ENCODE measurements at regions not wholly inside any gene's neighbourhood (a gene's known extent, or its start where the extent isn't known, plus 50 kb on each side); places are given as distances from the start of the nearest gene placed in this dataset.

GRCh38 chr4:181761156-181761555 lies 482.0 kb upstream of the TENM3 start:
- peaks cover 5% of the 10 kb centered on the region for H3K27me3 Mint-ChIP-seq (ENCODE audit: insufficient read depth, unreplicated experiment)
- H3K36me3 ChIP-seq (ENCODE audit: control insufficient read depth, insufficient read depth, low read length): no peaks in the 10 kb centered on the region
- no peaks in the 10 kb centered on the region for H3K36me3 Mint-ChIP-seq (ENCODE audit: insufficient read depth, unreplicated experiment)
- H3K4me1 Mint-ChIP-seq (ENCODE audit: low read depth, unreplicated experiment): peaks cover 4% of the 10 kb centered on the region
- CTCF ChIA-PET: no interaction called here
- no peak overlapping the region for H3K27ac Mint-ChIP-seq (ENCODE audit: unreplicated experiment)
- H3K4me1 ChIP-seq: 0 out of 2 replicates have a peak, but pooled peaks cover 6% of the 10 kb centered on the region
- no peaks in the 10 kb centered on the region for H3K27me3 ChIP-seq (replicated peaks; ENCODE audit: control insufficient read depth, insufficient read depth, low read length)
- no peak overlapping the region for H3K4me3 ChIP-seq (ENCODE audit: low read depth, low read length)
- TF ChIP-seq CTCF (IDR thresholded peaks at IDR 0.05; ENCODE audit: insufficient read depth in 1 of 2, low read depth in 1 of 2, low read length in 1 of 2, severe bottlenecking in 1 of 2, unreplicated experiment in 1 of 2): no peak
- DNase-seq: no peak
- POLR2A ChIA-PET: no interaction called here
- H3K9me3 Mint-ChIP-seq (ENCODE audit: unreplicated experiment): no peaks in the 10 kb centered on the region
- intact Hi-C loops (cut with micrococcal nuclease; ENCODE audit: unreplicated experiment): no loop called here
- no peaks in the 10 kb centered on the region for H3K9me3 ChIP-seq
- no TSS peak for BruUV-seq (replicated peaks)
- H3K4me3 Mint-ChIP-seq (ENCODE audit: unreplicated experiment): no peak overlapping the region

DNA sequence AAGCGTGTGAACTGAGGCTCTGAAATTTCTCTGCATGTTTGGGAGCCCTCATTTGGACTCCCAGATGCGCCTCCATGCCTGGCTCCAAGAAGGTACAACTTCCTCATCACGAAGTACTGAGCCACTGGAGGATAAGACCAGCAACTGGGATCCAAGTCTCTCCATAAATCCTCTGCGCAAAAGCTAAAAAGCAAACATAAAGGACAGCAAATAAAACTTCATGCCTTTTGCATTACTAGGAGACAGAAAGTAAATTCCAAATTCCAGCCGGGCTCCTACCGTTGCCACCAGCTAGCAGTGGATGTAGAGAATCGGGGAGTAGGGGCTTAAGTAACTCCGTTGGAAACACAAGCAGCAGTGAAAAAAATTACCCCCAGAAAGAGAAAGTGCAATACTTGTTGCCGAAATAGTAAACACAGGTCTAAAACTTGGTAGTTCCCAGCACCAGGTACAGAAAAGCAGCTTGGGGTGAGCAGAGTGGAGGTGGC lies 477.1 kb upstream of the TENM3 start:
- H3K36me3 Mint-ChIP-seq (ENCODE audit: insufficient read depth, unreplicated experiment): no peaks in the 10 kb centered on the region
- H3K4me3 Mint-ChIP-seq (ENCODE audit: unreplicated experiment): peak overlapping the region; percentile 63
- no TSS peak for BruUV-seq (replicated peaks)
- Histone ChIP-seq H3K27me3 (replicated peaks; ENCODE audit: control insufficient read depth, insufficient read depth, low read length) (no peaks in the 10 kb centered on the region), H3K4me3 (ENCODE audit: low read depth, low read length) (no peak overlapping the region; the same call in 1 of the 2 replicates), H3K9me3 (no peaks in the 10 kb centered on the region), H3K36me3 (ENCODE audit: control insufficient read depth, insufficient read depth, low read length) (no peaks in the 10 kb centered on the region), H3K4me1 (peaks cover 10% of the 10 kb centered on the region; the same call in 1 of the 2 replicates)
- POLR2A ChIA-PET: no interaction called here
- peak overlapping the region; percentile 30 for H3K27ac Mint-ChIP-seq (ENCODE audit: unreplicated experiment)
- no peaks in the 10 kb centered on the region for H3K9me3 Mint-ChIP-seq (ENCODE audit: unreplicated experiment)
- H3K4me1 Mint-ChIP-seq (ENCODE audit: low read depth, unreplicated experiment): peaks cover 8% of the 10 kb centered on the region
- TF ChIP-seq CTCF (IDR thresholded peaks at IDR 0.05; ENCODE audit: insufficient read depth in 1 of 2, low read depth in 1 of 2, low read length in 1 of 2, severe bottlenecking in 1 of 2, unreplicated experiment in 1 of 2): no peak
- CTCF ChIA-PET: no interaction called here
- peak in 1 of 2 experiments; percentile 3 for DNase-seq
- no peaks in the 10 kb centered on the region for H3K27me3 Mint-ChIP-seq (ENCODE audit: insufficient read depth, unreplicated experiment)
- intact Hi-C loops (cut with micrococcal nuclease; ENCODE audit: unreplicated experiment): no loop called here

- CTCF ChIA-PET: no interaction called here
- DNase-seq: no peak
- intact Hi-C loops (cut with micrococcal nuclease; ENCODE audit: unreplicated experiment): no loop called here
- Mint-ChIP-seq H3K27me3 (ENCODE audit: insufficient read depth, unreplicated experiment) (no peaks in the 10 kb centered on the region), H3K9me3 (ENCODE audit: unreplicated experiment) (no peaks in the 10 kb centered on the region), H3K4me1 (ENCODE audit: low read depth, unreplicated experiment) (peaks cover 7% of the 10 kb centered on the region), H3K27ac (ENCODE audit: unreplicated experiment) (no peak overlapping the region), H3K36me3 (ENCODE audit: insufficient read depth, unreplicated experiment) (no peaks in the 10 kb centered on the region), H3K4me3 (ENCODE audit: unreplicated experiment) (no peak overlapping the region)
- BruUV-seq (replicated peaks): no TSS peak
- no peaks in the 10 kb centered on the region for H3K36me3 ChIP-seq (ENCODE audit: control insufficient read depth, insufficient read depth, low read length)
- no peak overlapping the region for H3K4me3 ChIP-seq (ENCODE audit: low read depth, low read length)
- H3K27me3 ChIP-seq (replicated peaks; ENCODE audit: control insufficient read depth, insufficient read depth, low read length): no peaks in the 10 kb centered on the region
- H3K9me3 ChIP-seq: no peaks in the 10 kb centered on the region
- peaks cover 12% of the 10 kb centered on the region for H3K4me1 ChIP-seq
- POLR2A ChIA-PET: no interaction called here
- TF ChIP-seq CTCF (IDR thresholded peaks at IDR 0.05; ENCODE audit: insufficient read depth in 1 of 2, low read depth in 1 of 2, low read length in 1 of 2, severe bottlenecking in 1 of 2, unreplicated experiment in 1 of 2): no peak
These were observed 472.2 kb upstream of the TENM3 start for GRCh38 chr4:181770971-181771370.

All from Caco-2 (cell line).